Colon (tissue), 2 donors: ENCODE measurements at regions not wholly inside any gene's neighbourhood (a gene's known extent, or its start where the extent isn't known, plus 50 kb on each side); places are given as distances from the start of the nearest gene placed in this dataset.
"Not testable (repeated sequence)": the region's sequence is repeated elsewhere in the genome, so short reads cannot be mapped to it uniquely, and the experiment has no call there.

Source experiments
- FAIRE-seq: peaks from 2 replicates; lab custom pipeline; 2012; peaks lifted over from hg19 to GRCh38; lab: Jason Lieb, UNC
- donor health status: control.
- donor health status: control.

- FAIRE-seq: no peak
Observed at GRCh38 chr13:104967836-104968630, 1567.4 kb downstream of the EFNB2 start.

- FAIRE-seq: no peak
Observed at GRCh38 chr13:104967376-104967775, 1568.1 kb downstream of the EFNB2 start.

GRCh38 chr13:104962411-104962810 lies 1573.1 kb downstream of the EFNB2 start:
- no peak for FAIRE-seq

- FAIRE-seq: no peak
Observed at GRCh38 chr13:104961246-104961645, 1574.2 kb downstream of the EFNB2 start.

GRCh38 chr13:104954210-104954609 lies 1581.3 kb downstream of the EFNB2 start:
- FAIRE-seq: no peak

DNA sequence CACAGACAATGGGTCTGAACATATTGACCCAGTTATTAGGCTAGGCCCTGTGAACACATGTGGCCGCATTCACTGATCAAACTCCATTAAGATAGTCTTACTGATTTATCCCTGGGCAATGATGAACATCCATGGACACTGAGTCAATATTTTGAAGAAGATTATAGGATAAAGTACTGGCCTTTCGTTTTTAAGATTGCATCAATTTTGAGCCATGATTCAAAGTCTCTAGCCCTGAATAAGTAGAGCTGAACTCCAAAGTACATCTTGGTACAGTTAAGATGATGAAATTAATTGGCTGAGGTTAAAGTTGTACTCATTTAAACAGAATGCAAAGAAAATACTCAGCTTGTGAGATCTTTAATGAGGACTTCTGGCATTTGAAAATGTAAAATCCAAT lies 1581.9 kb downstream of the EFNB2 start:
- no peak for FAIRE-seq

DNA sequence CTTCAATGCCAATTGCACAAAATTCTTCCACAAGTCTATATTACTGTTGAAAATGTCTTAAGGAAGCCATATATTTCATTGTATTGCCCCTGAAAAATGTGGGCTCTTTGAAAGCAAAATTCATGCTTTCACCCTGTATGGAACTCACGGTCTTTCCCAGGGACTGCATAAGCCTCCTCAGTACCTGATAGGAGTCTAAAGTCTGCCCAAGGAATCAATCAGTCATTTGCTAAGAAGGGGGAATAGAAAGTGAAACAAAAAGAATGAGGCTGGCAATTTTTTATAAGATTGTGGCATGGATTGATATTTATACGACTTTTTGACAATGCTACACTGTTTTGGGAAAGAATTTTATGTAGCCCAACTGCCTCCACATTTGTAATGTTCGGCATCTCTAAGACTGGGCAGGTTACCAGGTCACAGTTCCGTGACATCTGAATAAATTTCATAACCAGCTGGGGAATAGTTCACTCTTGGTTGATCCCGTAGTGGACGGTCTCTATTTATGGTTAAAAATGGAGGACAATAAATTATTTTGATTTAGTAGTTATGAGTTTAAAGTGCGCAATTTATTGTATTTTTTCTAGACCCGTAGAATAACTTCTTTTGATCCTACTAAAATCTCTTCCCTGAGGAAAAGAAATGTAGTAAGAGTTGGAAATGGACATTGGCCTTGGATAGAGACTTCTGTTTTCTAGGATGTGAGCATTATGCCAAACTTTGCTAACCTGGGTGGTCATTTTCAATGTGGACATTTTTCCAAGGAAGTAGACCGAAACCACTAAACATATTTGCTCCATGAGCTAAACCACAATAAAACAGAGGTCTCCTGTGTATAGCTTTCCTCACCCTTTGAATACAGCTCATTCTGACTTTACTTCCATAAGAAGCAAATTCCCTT lies 1585.4 kb downstream of the EFNB2 start:
- no peak for FAIRE-seq

DNA sequence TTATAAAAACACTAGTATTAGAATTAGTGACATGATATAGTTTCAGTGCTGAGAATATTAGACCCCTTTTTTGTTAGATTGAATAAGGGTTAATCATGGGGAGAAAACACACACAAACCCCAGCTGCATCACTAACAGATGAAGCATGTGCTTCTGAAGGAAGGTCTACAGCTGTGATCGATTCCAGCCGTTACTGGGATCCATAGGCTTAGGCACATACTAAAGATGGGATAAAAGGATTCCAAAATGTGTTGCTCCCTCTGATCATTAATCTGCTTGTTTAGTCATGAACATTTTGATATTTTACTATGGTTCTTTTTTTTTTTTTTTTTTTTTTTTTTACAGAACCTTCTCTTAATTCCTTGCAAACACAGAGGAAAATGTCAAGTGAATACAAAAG lies 1591.3 kb downstream of the EFNB2 start:
- no peak for FAIRE-seq

- no peak for FAIRE-seq
Observed at GRCh38 chr13:104943331-104943730, 1592.1 kb downstream of the EFNB2 start.

DNA sequence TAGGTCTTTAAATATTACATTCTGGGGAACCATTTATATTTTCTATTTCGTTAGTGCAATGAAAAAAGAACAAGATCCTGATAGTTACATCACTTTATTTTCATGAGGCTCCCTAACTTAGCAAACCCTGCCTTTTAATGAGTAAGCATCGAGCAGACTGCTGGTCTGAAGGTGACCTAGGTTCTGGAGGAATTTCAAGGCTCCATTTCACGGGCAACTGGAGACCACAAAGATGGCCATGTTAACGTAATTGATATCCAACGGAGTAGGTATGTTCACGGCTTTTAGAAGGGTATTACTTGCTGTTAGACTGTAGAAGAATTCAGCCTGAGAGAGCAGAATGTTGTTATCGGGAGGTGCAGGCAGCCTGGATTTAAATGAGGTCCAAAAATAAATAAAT lies 1597.6 kb downstream of the EFNB2 start:
- FAIRE-seq: no peak

DNA sequence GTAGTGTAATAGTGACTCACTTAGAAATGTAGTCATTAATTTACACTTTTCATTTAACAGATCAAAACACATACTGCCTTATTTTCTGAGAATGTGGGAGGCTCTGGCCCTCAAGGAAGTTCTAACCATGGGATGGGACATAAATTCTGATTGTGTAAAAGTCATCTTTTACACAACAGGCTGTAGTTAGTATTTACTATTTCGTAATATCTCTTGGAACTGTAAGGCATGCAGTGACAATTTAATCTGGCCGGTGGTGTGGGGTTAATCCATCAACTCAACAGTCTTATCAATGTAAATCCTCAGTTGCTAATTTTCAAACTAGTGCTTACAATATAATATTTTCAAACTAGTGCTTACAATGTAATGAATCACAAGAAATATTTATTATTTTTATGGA lies 1599.2 kb downstream of the EFNB2 start:
- FAIRE-seq: no peak

DNA sequence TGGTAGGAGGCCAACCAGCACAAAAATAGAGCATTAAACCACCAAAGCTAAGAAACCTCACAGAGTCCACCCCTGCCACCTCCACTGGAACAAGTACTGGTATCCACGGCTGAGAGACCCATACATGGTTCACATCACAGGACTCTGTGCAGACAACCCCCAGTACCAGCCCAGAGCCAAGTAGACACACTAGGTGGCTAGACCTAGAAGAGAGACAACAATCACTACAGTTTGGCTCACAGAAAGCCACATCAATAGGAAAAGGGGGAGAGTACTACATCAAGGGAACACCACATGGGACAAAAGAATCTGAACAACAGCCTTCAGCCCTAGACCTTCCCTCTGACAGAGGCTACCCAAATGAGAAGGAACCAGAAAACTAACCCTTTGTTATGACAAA lies 1614.9 kb downstream of the EFNB2 start:
- FAIRE-seq: not testable (repeated sequence)

DNA sequence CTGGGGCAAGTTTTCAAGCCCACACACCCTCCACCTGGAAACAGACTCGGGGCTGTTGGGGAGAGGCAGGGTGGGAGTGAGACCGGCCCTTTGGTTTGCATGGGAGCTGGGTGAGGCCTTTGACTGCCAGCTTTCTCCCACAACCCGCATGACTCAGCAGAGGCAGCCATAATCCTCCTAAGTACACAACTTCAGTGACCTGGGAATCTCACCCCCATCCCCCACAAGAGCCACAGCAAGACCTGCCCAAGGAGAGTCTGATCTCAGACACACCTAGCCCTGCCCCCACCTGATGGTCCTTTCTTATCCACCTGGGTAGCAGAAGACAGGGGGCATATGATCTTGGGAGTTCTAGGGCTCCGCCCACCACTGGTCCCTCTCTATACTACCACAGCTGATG lies 1615.4 kb downstream of the EFNB2 start:
- no peak for FAIRE-seq

- peak; percentile 28 for FAIRE-seq
Observed at GRCh38 chr13:104900191-104900817, 1635.2 kb downstream of the EFNB2 start.

DNA sequence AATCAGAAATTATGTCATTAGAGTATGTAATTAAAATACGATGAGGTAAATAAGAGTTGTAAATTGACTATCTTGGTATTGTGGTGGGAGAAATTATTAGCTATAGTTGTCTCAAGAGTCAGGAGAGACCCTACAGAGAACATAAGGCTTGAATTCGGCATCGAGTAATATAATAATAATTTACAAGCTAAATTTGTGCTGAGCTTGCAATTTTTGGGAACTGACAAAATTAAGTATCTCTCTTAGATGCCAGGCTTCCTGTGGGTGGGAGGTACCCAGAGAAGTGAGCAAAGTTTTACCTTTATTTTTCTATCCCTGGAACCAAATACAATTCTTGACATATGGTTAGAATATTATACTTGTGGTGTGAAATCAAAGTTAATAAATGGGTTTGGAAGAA lies 1637.0 kb downstream of the EFNB2 start:
- FAIRE-seq: no peak

GRCh38 chr13:104895521-104895920 lies 1639.9 kb downstream of the EFNB2 start:
- no peak for FAIRE-seq

GRCh38 chr13:104875038-104875754 lies 1660.3 kb downstream of the EFNB2 start:
- no peak for FAIRE-seq

- no peak for FAIRE-seq
Observed at GRCh38 chr13:104872153-104872552, 1663.3 kb downstream of the EFNB2 start.

DNA sequence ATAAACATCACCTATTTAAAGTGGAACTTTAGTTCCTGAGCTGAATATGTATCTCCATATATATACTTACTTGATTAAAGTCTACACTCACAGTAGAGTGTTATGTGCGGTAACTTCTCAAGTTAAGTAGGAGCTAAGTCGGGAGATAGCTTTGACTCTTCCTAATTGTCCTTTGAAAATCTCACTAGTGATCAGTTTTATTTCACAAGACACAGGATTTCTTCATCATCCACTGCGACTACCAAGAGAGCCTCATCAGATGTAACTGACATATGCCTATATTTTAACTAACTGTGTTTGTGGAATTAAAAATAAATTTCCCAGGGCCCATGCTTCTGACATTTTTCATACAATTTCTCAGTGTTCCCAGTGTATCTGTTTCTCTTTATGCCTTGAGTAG lies 1664.0 kb downstream of the EFNB2 start:
- FAIRE-seq: no peak

DNA sequence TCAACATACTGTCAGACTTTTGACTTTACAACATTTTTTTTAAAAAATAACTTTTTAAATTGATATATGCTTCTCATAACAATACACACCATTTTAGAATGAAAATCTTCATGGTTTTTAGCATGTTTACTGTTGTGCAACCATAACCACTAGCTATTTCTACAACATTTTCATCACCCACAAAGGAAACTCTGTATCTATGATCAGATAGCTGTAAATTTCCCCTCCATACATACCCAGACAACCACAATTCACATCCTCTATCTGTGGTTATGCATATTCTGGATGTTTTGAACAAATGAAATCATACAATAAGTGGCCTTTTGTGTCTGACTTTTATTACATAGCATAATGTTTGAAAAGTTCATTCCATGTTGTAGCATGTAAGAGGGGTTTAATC lies 1666.0 kb downstream of the EFNB2 start:
- no peak for FAIRE-seq

DNA sequence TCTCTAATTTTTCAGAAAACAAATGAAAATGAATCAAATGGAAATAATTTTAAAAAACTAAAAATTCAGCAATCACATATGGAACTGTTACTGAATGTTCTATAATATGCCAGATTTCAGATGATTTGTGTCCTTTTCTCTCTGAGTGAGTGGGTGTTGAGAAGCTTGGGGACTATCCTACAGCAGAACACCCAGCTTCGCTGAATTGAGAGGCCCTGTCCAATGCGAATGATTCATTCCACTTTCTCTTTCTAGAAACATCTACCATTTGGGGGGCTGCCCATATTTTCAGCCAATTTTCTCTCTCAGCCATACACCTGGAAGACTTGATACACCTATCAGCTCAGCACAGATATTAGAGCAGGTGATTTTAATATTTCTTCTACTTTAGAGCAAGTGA lies 1666.7 kb downstream of the EFNB2 start:
- FAIRE-seq: no peak

GRCh38 chr13:104855581-104855980 lies 1679.9 kb downstream of the EFNB2 start:
- no peak for FAIRE-seq
